ENCODE measurements at regions not wholly inside any gene's neighbourhood (a gene's known extent, or its start where the extent isn't known, plus 50 kb on each side); places are given as distances from the start of the nearest gene placed in this dataset.
"Not testable (repeated sequence)": the region's sequence is repeated elsewhere in the genome, so short reads cannot be mapped to it uniquely, and the experiment has no call there.

DNA sequence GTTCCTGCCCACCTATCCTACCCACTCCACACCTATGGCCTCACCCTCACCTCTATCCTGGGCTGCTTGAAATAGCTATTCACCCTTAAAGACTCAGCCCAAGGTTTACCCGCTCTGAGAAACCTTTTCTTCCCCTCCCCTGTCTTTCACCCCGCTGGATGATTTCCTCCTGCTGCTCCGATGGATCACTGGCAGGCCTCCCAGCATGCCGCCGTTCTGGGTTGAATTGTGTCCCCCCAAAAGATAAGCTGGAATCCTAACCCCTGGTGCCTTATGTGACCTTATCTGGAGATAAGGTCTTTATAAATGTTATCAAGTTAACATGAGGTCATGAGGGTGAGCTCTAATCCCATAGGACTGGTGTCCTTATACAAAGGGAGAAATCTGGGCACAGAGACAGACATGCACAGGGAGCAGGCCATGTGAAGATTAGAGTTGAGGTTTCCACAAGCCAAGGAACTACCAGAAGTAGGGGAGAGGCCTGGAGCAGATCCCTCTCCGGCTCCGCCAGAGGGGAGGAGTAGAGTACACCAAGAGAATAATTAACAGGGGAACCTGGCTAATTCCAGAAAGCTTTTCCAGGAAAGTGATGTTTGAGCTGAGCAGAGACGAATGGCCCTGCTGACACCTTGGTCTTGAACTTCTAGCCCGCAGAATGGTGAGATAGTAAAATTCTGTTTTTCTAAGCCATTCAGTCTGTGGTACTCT is 110.0 kb upstream of the SERBP1 start:
- H3K27ac ChIP-seq = no peak overlapping the region
- no peak overlapping the region for H3K4me3 ChIP-seq
- DNase-seq (ENCODE audit: low spot score) = no peak
- TF ChIP-seq CTCF (IDR thresholded peaks at IDR 0.05) = no peak

GRCh38 chr1:67540733-67541125 is 110.5 kb upstream of the SERBP1 start:
- TF ChIP-seq CTCF (IDR thresholded peaks at IDR 0.05) = no peak

DNA sequence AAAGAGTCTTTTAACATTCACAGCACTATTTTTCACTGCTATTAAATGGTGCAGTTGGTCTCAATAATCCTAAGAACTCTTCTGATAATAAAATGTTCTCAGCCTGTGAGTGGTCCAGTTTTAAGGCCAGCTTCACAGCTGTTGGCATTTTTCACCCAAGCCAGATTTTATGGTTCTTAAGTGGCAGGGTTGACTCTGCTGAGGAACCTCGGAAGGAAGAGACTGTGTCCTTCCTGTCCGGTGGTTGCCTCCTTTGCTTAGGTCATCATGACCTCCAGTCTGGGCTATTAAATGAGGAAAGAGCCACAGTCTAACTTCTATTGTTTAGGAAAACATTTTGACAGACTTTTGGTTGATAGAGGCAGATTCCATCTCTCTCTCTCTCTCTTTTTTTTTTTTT is 112.5 kb upstream of the SERBP1 start:
- TF ChIP-seq CTCF (IDR thresholded peaks at IDR 0.05) = no peak
- H3K4me3 ChIP-seq = no peak overlapping the region
- H3K27ac ChIP-seq = no peak overlapping the region
- no peak for DNase-seq (ENCODE audit: low spot score)

More at GRCh38 chr1:67540733-67541125, 110.5 kb upstream of the SERBP1 start:
- no peak for DNase-seq (ENCODE audit: low spot score)
- Histone ChIP-seq H3K27ac (no peak overlapping the region), H3K4me3 (no peak overlapping the region)

DNA sequence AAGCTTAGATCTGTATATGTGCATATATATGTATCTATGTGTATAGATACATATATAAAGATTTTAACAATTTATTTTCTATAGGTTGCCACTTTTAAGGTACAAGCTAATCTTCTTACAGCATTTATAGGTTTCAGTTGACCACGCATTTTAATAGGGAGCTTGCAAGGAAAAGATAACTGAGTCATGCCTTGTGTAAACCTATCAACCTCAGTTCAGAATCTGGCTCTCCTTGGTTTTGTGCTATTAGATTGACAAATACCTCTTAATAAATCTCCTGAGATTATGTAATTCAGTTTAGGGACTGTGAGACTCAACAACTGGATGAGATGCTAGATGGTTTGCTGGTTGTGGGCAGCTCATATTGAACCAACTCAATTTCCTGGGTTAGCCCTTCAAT is 114.7 kb upstream of the SERBP1 start:
- no peak for DNase-seq (ENCODE audit: low spot score)
- TF ChIP-seq CTCF (IDR thresholded peaks at IDR 0.05) = no peak
- H3K27ac ChIP-seq = no peak overlapping the region
- H3K4me3 ChIP-seq = no peak overlapping the region

DNA sequence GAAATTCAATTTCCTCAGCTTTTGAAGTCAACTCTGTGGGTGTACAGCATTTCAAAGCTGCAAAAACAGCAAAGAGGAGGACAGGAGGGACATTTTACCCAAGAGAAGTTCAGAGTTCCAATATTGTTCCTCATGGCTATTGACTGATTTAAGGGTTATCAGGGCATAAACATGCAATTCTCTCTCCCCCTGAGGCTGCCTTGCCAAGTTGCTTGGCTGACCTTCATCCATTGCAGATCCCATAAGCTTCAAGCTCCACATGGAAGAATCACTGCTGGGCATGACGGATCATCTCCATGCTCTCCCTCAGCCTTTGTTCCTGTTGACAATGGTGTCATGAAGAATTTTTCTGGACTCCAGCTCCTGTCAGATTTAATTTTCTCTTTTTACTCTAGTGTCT is 115.2 kb upstream of the SERBP1 start:
- Histone ChIP-seq H3K4me3 (no peak overlapping the region), H3K27ac (no peak overlapping the region)
- DNase-seq (ENCODE audit: low spot score) = no peak
- TF ChIP-seq CTCF (IDR thresholded peaks at IDR 0.05) = no peak

DNA sequence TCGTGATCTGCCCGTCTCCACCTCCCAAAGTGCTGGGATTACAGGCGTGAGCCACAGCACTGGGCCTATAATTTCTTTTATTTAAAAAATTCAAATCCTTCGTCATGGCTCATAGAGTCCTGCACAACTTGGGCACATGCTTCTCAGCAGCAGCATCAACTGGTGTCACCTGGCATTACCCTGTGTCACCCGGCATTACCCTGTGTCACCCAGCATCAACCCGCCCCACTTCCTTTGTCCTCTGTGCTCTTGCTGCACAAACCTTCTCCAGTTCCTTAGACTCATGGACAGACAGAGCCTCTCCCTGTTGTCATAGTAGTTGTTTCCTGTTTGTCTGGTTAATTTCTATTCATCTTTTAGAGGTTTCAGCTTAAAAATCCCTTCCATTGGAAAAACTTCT is 121.2 kb upstream of the SERBP1 start:
- Histone ChIP-seq H3K27ac (no peak overlapping the region), H3K4me3 (no peak overlapping the region)
- TF ChIP-seq CTCF (IDR thresholded peaks at IDR 0.05) = no peak
- no peak for DNase-seq (ENCODE audit: low spot score)

DNA sequence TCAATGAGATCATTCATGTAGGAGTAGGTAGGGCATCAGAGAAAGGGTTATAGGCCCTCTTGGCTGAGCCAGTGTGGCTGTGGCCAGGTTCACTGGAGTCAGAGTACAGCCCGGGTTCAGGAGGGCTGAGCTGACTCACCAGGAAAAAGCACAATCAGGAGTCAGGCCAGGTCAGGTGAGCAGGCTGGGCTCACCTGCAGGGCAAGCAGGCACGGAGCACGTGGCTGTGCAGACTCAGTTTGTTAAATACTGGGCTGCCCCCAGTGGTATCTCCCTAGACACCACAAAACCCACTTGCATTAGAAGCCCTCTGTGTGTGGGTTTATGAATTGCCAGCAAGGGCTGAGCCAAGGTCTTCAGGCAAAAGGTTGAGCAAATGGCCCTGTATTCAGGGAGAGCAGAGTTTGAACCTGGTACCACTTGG is 122.1 kb upstream of the SERBP1 start:
- no peak for DNase-seq (ENCODE audit: low spot score)
- no peak overlapping the region for H3K4me3 ChIP-seq
- TF ChIP-seq CTCF (IDR thresholded peaks at IDR 0.05) = no peak
- no peak overlapping the region for H3K27ac ChIP-seq

DNA sequence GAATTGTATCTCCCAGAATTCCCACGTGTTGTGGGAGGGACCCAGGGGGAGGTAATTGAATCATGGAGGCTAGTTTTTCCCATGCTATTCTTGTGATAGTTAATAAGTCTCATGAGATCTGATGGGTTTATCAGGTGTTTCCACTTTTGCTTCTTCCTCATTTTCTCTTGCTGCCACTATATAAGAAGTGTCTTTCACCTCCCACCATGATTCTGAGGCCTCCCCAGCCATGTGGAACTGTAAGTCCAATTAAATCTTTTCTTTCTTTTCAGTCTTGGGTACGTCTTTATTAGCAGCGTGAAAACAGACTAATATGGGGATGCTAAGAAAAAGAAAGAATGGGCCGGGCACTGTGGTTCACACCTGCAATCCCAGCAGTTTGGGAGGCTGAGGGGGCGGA is 124.0 kb upstream of the SERBP1 start:
- not testable (repeated sequence) for DNase-seq (ENCODE audit: low spot score); H3K27ac ChIP-seq; H3K4me3 ChIP-seq
